ENCODE measurements at regions not wholly inside any gene's neighbourhood (a gene's known extent, or its start where the extent isn't known, plus 50 kb on each side); places are given as distances from the start of the nearest gene placed in this dataset.

GRCh38 chr5:110225949-110226348, 500.5 kb downstream of the TMEM232 start:
- H3K36me3 ChIP-seq = no peaks in the 10 kb centered on the region
- no peaks in the 10 kb centered on the region for H3K4me1 ChIP-seq
- TF ChIP-seq POLR2A (IDR thresholded peaks at IDR 0.05) (no peak), CTCF (IDR thresholded peaks at IDR 0.05) (no peak), EP300 (IDR thresholded peaks at IDR 0.05) (no peak), POLR2AphosphoS5 (IDR thresholded peaks at IDR 0.05) (no peak)
- no peaks in the 10 kb centered on the region for H3K27me3 ChIP-seq
- 86 to 88% methylated on average over 1 of the region's 1 CpG for WGBS, 2 donors
- no peak overlapping the region for H3K27ac ChIP-seq
- H3K9me3 ChIP-seq = peaks cover 4 to 40% (median 8%) of the 10 kb centered on the region in 4 donors
- no peak for ATAC-seq (ENCODE audit: low FRiP score in 2 of 2)
- DNase-seq = no peak
- H3K4me3 ChIP-seq = no peak overlapping the region

GRCh38 chr5:110239786-110240185, 486.7 kb downstream of the TMEM232 start:
- Histone ChIP-seq H3K4me3 (no peak overlapping the region), H3K27me3 (no peaks in the 10 kb centered on the region), H3K27ac (no peak overlapping the region), H3K36me3 (no peaks in the 10 kb centered on the region), H3K4me1 (no peaks in the 10 kb centered on the region), H3K9me3 (no peaks in the 10 kb centered on the region)
- no peak for TF ChIP-seq POLR2AphosphoS5 (IDR thresholded peaks at IDR 0.05)
- TF ChIP-seq CTCF (IDR thresholded peaks at IDR 0.05) = no peak
- TF ChIP-seq POLR2A (IDR thresholded peaks at IDR 0.05) = no peak
- TF ChIP-seq EP300 (IDR thresholded peaks at IDR 0.05) = no peak
- DNase-seq (no peak), ATAC-seq (ENCODE audit: low FRiP score in 2 of 2) (no peak)
- WGBS, 2 donors = 71 to 73% methylated on average over 2 of the region's 2 CpGs

GRCh38 chr5:110242950-110243349, 483.5 kb downstream of the TMEM232 start:
- Histone ChIP-seq H3K9me3 (no peaks in the 10 kb centered on the region), H3K27me3 (no peaks in the 10 kb centered on the region), H3K4me3 (no peak overlapping the region), H3K27ac (no peak overlapping the region), H3K36me3 (no peaks in the 10 kb centered on the region), H3K4me1 (no peaks in the 10 kb centered on the region)
- ATAC-seq (ENCODE audit: low FRiP score in 2 of 2) = no peak
- 93 to 94% methylated on average over 4 of the region's 4 CpGs for WGBS, 2 donors
- DNase-seq = no peak
- TF ChIP-seq POLR2AphosphoS5 (IDR thresholded peaks at IDR 0.05) (no peak), CTCF (IDR thresholded peaks at IDR 0.05) (no peak)

GRCh38 chr5:110248921-110249320, 477.6 kb downstream of the TMEM232 start:
- no peak overlapping the region for H3K27ac ChIP-seq
- H3K27me3 ChIP-seq = no peaks in the 10 kb centered on the region
- H3K4me1 ChIP-seq = no peaks in the 10 kb centered on the region
- H3K9me3 ChIP-seq = no peaks in the 10 kb centered on the region
- no peak for ATAC-seq (ENCODE audit: low FRiP score in 2 of 2)
- WGBS, 2 donors = 80 to 85% methylated on average over 3 of the region's 3 CpGs
- H3K36me3 ChIP-seq = no peaks in the 10 kb centered on the region
- no peak for TF ChIP-seq POLR2AphosphoS5 (IDR thresholded peaks at IDR 0.05)
- no peak for TF ChIP-seq EP300 (IDR thresholded peaks at IDR 0.05)
- no peak for TF ChIP-seq POLR2A (IDR thresholded peaks at IDR 0.05)
- no peak for TF ChIP-seq CTCF (IDR thresholded peaks at IDR 0.05)
- no peak for DNase-seq
- no peak overlapping the region for H3K4me3 ChIP-seq

- Histone ChIP-seq H3K27me3 (no peaks in the 10 kb centered on the region), H3K9me3 (no peaks in the 10 kb centered on the region), H3K4me3 (no peak overlapping the region), H3K4me1 (no peaks in the 10 kb centered on the region), H3K27ac (no peak overlapping the region), H3K36me3 (no peaks in the 10 kb centered on the region)
- TF ChIP-seq EP300 (IDR thresholded peaks at IDR 0.05) (no peak), POLR2AphosphoS5 (IDR thresholded peaks at IDR 0.05) (no peak), POLR2A (IDR thresholded peaks at IDR 0.05) (no peak), CTCF (IDR thresholded peaks at IDR 0.05) (no peak)
- no peak for DNase-seq
- ATAC-seq (ENCODE audit: low FRiP score in 2 of 2) = no peak
- WGBS, 2 donors = 86 to 94% methylated on average over 1 of the region's 1 CpG
These were observed 476.1 kb downstream of the TMEM232 start for GRCh38 chr5:110250355-110250754.
